ENCODE measurements at regions not wholly inside any gene's neighbourhood (a gene's known extent, or its start where the extent isn't known, plus 50 kb on each side); places are given as distances from the start of the nearest gene placed in this dataset.

DNA sequence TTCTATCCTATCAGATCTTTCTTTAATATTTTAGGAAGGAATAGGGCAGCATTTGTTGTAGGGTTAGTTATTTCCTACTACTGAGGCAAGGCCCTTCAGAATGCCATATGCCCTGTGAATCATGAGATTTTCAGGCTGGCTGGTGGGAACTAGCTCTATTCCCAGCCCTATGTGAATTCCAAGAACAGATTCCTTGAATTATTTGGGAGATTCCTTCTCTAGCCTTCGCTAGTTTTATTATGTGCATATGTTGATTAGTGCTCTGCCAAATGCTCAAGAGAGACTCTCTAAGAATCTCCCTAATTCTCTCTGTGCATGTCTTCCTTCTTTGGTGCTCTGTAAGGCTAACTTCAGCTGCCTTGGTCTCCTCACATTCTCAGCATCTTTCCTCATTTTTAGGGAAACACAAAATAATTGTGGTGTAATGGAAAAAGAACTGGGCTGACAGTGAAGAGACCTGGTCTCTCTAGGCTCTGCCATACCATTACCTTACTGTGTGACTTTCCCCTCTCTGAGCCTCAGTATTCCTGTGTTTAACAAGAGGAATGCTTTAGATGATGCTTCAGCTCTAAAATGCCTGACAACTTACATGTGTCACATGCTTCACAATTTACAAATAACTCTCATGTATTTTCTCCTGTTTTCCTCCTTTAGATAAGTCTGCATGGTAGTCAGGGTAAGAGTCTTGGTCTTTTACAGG, 79.7 kb downstream of the VMA21 start:
- Mint-ChIP-seq H3K36me3 (peaks cover 1% of the 10 kb centered on the region), H3K27ac (no peak overlapping the region), H3K4me1 (no peaks in the 10 kb centered on the region), H3K4me3 (no peak overlapping the region), H3K27me3 (no peaks in the 10 kb centered on the region), H3K9me3 (peaks cover 1 to 5% (median 2%) of the 10 kb centered on the region in 3 donors)

DNA sequence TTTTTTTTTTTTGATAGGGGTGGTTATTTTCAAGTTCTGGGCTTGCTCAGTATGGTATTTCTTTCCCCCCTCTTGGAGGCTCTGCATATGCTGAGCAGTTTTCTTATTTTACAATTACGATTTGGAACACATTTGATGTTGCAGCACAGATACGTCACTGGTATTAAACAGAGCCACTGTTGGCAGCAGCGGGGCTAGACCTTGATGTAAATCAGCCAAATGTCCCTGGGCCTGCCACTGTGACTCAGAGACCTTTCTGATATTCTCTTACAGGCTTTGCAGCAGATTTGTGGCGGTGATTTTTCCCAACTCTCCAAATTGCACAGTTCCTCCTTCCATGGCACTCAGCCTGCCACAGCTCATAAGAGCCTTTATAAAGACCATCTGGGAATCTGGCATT, 81.1 kb downstream of the VMA21 start:
- Mint-ChIP-seq H3K9me3 (peaks cover 1 to 5% (median 4%) of the 10 kb centered on the region in 3 donors), H3K27ac (no peak overlapping the region), H3K4me3 (peak overlapping the region in 1 of 4 donors; percentile 25), H3K4me1 (no peaks in the 10 kb centered on the region), H3K27me3 (no peaks in the 10 kb centered on the region), H3K36me3 (peaks cover 1% of the 10 kb centered on the region)

DNA sequence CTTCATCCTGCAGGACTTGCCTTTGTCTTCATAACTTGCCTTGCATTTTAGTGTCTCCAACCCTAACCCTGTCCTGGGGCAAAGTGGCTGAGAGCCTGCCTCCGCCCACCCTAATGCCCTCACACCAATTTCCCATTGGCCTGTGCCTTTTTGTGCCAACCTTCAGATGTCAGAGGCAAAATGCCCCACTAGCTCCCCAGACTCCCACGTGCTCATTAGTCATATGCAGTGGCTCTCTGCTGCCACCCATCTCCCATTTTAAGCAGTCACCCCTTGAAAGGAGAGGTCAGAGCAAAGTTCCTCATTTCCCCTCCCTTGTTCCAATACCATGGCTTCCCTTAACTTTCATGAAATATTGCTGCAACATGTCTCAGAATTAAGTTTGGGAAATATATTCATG, 74.8 kb upstream of the PASD1 start:
- H3K27me3 Mint-ChIP-seq, result no peaks in the 10 kb centered on the region
- no peaks in the 10 kb centered on the region for H3K9me3 Mint-ChIP-seq

DNA sequence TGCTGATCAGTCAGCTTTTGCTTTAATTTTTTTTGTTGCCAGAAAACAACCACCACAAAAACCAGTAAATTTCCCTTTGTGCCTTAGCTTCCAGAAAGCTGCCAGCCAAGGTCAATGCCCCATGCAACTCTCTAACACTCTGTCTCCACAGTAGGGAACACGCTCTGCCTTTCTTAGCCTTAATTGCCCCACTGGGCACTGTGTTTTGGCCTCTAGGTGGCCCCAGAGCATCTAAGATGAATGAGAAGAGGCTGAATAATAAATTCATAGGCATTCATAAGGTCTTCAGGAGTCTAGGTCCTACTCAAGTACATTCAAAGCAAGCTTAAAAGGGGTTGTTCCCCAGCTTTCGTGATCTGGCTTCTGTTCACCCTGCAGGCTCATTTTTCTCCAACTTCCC, 57.7 kb upstream of the PASD1 start:
- no peak overlapping the region for H3K27ac Mint-ChIP-seq

More for the DNA sequence above, 74.8 kb upstream of the PASD1 start:
- Mint-ChIP-seq H3K4me3 (no peak overlapping the region), H3K4me1 (no peaks in the 10 kb centered on the region), H3K27ac (no peak overlapping the region), H3K36me3 (no peaks in the 10 kb centered on the region)

DNA sequence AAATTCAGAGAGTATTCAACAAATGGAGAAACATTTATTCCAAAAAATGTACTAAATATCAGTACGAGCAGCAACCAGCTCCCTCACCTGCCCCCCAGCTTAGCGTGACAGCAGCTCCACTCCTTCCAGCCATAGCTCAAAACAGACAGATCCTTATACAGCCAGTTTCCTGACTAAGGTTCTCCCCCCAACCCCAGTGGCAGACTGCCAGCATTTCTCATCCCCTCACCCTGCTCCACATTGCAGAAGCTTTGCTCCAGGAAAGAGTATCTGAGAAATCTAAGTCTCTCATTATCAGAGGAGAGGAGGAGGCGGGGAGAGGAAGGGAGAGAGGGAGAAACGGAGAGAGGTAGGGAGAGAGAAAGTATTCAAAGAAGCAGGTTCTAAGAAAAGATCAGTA, 53.3 kb upstream of the PASD1 start:
- Mint-ChIP-seq H3K4me1 (no peaks in the 10 kb centered on the region), H3K9me3 (no peaks in the 10 kb centered on the region), H3K36me3 (no peaks in the 10 kb centered on the region), H3K4me3 (no peak overlapping the region), H3K27me3 (peaks cover 1% of the 10 kb centered on the region), H3K27ac (no peak overlapping the region)

More for the DNA sequence above, 57.7 kb upstream of the PASD1 start:
- Mint-ChIP-seq H3K27me3 (peaks cover 3% of the 10 kb centered on the region), H3K4me1 (no peaks in the 10 kb centered on the region), H3K4me3 (no peak overlapping the region), H3K9me3 (no peaks in the 10 kb centered on the region), H3K36me3 (no peaks in the 10 kb centered on the region)

DNA sequence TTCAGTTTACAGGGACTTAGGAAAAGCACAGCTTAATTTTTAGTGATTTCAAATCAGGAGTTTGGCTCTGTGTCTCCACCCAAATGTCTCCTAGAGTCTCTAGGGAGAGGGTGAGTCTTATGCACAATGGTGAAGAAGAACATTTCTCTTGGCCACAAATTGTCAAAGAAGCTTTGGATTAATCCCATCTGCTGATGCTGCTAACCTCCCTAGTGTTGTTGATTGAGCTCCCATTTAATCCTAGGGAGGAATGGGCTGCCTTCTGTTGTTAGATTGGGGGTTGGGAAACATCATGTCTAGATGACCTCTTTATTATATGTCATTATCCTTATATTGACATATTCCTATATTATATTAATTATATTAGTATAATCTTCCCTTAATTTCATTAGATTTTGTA, 50.0 kb upstream of the PASD1 start:
- Mint-ChIP-seq H3K27ac (no peak overlapping the region), H3K36me3 (no peaks in the 10 kb centered on the region), H3K9me3 (no peaks in the 10 kb centered on the region), H3K27me3 (peaks cover 1% of the 10 kb centered on the region), H3K4me3 (no peak overlapping the region), H3K4me1 (no peaks in the 10 kb centered on the region)

All from IgD-negative memory B cell (primary cell).